Skeletal muscle tissue (tissue), 3 donors: ENCODE measurements at regions not wholly inside any gene's neighbourhood (a gene's known extent, or its start where the extent isn't known, plus 50 kb on each side); places are given as distances from the start of the nearest gene placed in this dataset.

Source experiments
- H3K27ac ChIP-seq: one replicate; pipeline ENCODE4 v1.7.0; 2013; ENCODE audit warnings: mild to moderate bottlenecking, low read depth, low read length, inconsistent platforms
- H3K27me3 ChIP-seq, 3 donors: one replicate each; pipeline ENCODE4 v1.7.0; 2013; ENCODE audit warnings: low read length in 3 of 3; ENCODE audit not compliant: control insufficient read depth in 3 of 3, insufficient read depth in 3 of 3
- H3K36me3 ChIP-seq, 3 donors: one replicate each; pipeline ENCODE4 v1.7.0; 2013; ENCODE audit warnings: low read length in 3 of 3; ENCODE audit not compliant: control insufficient read depth in 3 of 3, insufficient read depth in 3 of 3
- H3K4me1 ChIP-seq, 3 donors: one replicate each; pipeline ENCODE4 v1.7.0; 2013; ENCODE audit warnings: low read length in 3 of 3, mild to moderate bottlenecking in 3 of 3; ENCODE audit not compliant: control insufficient read depth in 3 of 3, insufficient read depth in 3 of 3
- H3K4me3 ChIP-seq, 3 donors: one replicate each; pipeline ENCODE4 v1.7.0; 2013; ENCODE audit warnings: low read length in 3 of 3
- H3K9ac ChIP-seq, 3 donors: one replicate each; pipeline ENCODE4 v1.7.0; 2013; ENCODE audit warnings: low read length in 3 of 3, mild to moderate bottlenecking in 3 of 3, moderate library complexity in 2 of 3, low read depth in 1 of 3
- H3K9me3 ChIP-seq, 3 donors: one replicate each; pipeline ENCODE4 v1.7.0; 2013; ENCODE audit warnings: low read length in 3 of 3; ENCODE audit not compliant: control insufficient read depth in 3 of 3
- donor health status: Osteomylitis.

GRCh38 chr1:25045480-25046193 is 115.6 kb upstream of the RUNX3 start:
- no peaks in the 10 kb centered on the region for H3K9me3 ChIP-seq
- H3K9ac ChIP-seq = no peak overlapping the region
- H3K27ac ChIP-seq = no peak overlapping the region
- peaks cover 9 to 24% (median 19%) of the 10 kb centered on the region in 3 donors for H3K4me1 ChIP-seq
- H3K36me3 ChIP-seq = no peaks in the 10 kb centered on the region
- peaks cover 3 to 11% (median 9%) of the 10 kb centered on the region in 3 donors for H3K27me3 ChIP-seq
- no peak overlapping the region for H3K4me3 ChIP-seq

- peaks cover 7 to 14% (median 11%) of the 10 kb centered on the region in 3 donors for H3K27me3 ChIP-seq
- H3K27ac ChIP-seq = no peak overlapping the region
- no peaks in the 10 kb centered on the region for H3K9me3 ChIP-seq
- H3K4me3 ChIP-seq = no peak overlapping the region
- H3K4me1 ChIP-seq = peaks cover 0 to 4% (median 0%) of the 10 kb centered on the region in 3 donors
- H3K36me3 ChIP-seq = no peaks in the 10 kb centered on the region
- no peak overlapping the region for H3K9ac ChIP-seq
Observed at GRCh38 chr1:25043228-25043580, 113.1 kb upstream of the RUNX3 start.

GRCh38 chr1:25042331-25043227 is 112.5 kb upstream of the RUNX3 start:
- no peak overlapping the region for H3K4me3 ChIP-seq
- no peak overlapping the region for H3K27ac ChIP-seq
- no peaks in the 10 kb centered on the region for H3K4me1 ChIP-seq
- H3K9me3 ChIP-seq = no peaks in the 10 kb centered on the region
- H3K27me3 ChIP-seq = peaks cover 7 to 14% (median 11%) of the 10 kb centered on the region in 3 donors
- H3K9ac ChIP-seq = no peak overlapping the region
- no peaks in the 10 kb centered on the region for H3K36me3 ChIP-seq

GRCh38 chr1:25041916-25042315 is 111.8 kb upstream of the RUNX3 start:
- H3K4me3 ChIP-seq = no peak overlapping the region
- H3K9me3 ChIP-seq = no peaks in the 10 kb centered on the region

GRCh38 chr1:25040122-25040685 is 110.1 kb upstream of the RUNX3 start:
- no peak overlapping the region for H3K9ac ChIP-seq
- H3K4me1 ChIP-seq = no peaks in the 10 kb centered on the region
- H3K4me3 ChIP-seq = no peak overlapping the region
- H3K27me3 ChIP-seq = peaks cover 7 to 14% (median 11%) of the 10 kb centered on the region in 3 donors
- no peak overlapping the region for H3K27ac ChIP-seq
- H3K9me3 ChIP-seq = no peaks in the 10 kb centered on the region
- H3K36me3 ChIP-seq = no peaks in the 10 kb centered on the region

More at GRCh38 chr1:25041916-25042315, 111.8 kb upstream of the RUNX3 start:
- Histone ChIP-seq H3K36me3 (no peaks in the 10 kb centered on the region), H3K4me1 (no peaks in the 10 kb centered on the region), H3K9ac (no peak overlapping the region), H3K27ac (no peak overlapping the region), H3K27me3 (peaks cover 7 to 14% (median 11%) of the 10 kb centered on the region in 3 donors)

- H3K27ac ChIP-seq = no peak overlapping the region
- H3K27me3 ChIP-seq = peaks cover 7 to 15% (median 14%) of the 10 kb centered on the region in 3 donors
- peaks cover 0 to 3% (median 2%) of the 10 kb centered on the region in 3 donors for H3K4me1 ChIP-seq
- no peaks in the 10 kb centered on the region for H3K36me3 ChIP-seq
- no peak overlapping the region for H3K9ac ChIP-seq
- no peaks in the 10 kb centered on the region for H3K9me3 ChIP-seq
- H3K4me3 ChIP-seq = no peak overlapping the region
Observed at GRCh38 chr1:25039229-25039628, 109.2 kb upstream of the RUNX3 start.

GRCh38 chr1:25038699-25039098 is 108.6 kb upstream of the RUNX3 start:
- Histone ChIP-seq H3K4me3 (no peak overlapping the region), H3K4me1 (peaks cover 0 to 4% (median 3%) of the 10 kb centered on the region in 3 donors), H3K36me3 (no peaks in the 10 kb centered on the region), H3K9me3 (no peaks in the 10 kb centered on the region), H3K27me3 (peaks cover 7 to 15% (median 14%) of the 10 kb centered on the region in 3 donors), H3K9ac (no peak overlapping the region), H3K27ac (no peak overlapping the region)

- Histone ChIP-seq H3K36me3 (no peaks in the 10 kb centered on the region), H3K4me1 (peaks cover 0 to 10% (median 7%) of the 10 kb centered on the region in 3 donors), H3K4me3 (no peak overlapping the region), H3K9me3 (no peaks in the 10 kb centered on the region), H3K9ac (no peak overlapping the region), H3K27ac (no peak overlapping the region), H3K27me3 (peaks cover 7 to 17% (median 10%) of the 10 kb centered on the region in 3 donors)
Observed at GRCh38 chr1:25037174-25038074, 107.3 kb upstream of the RUNX3 start.

- Histone ChIP-seq H3K36me3 (no peaks in the 10 kb centered on the region), H3K27me3 (peaks cover 7 to 11% (median 8%) of the 10 kb centered on the region in 3 donors)
Observed at GRCh38 chr1:25036117-25036546, 106.1 kb upstream of the RUNX3 start.

More at GRCh38 chr1:25036117-25036546, 106.1 kb upstream of the RUNX3 start:
- Histone ChIP-seq H3K9ac (no peak overlapping the region), H3K27ac (no peak overlapping the region), H3K4me1 (peaks cover 0 to 16% (median 7%) of the 10 kb centered on the region in 3 donors), H3K9me3 (no peaks in the 10 kb centered on the region), H3K4me3 (no peak overlapping the region)
